GM18870 (cell line): ENCODE measurements at regions not wholly inside any gene's neighbourhood (a gene's known extent, or its start where the extent isn't known, plus 50 kb on each side); places are given as distances from the start of the nearest gene placed in this dataset.

ENCODE experiments used
- ATAC-seq: cut with Tn5 transposase; IDR thresholded peaks from one replicate; pipeline ENCODE4 v1.9.1; 2021; ENCODE audit warnings: moderate library complexity; ENCODE audit not compliant: unreplicated experiment

DNA sequence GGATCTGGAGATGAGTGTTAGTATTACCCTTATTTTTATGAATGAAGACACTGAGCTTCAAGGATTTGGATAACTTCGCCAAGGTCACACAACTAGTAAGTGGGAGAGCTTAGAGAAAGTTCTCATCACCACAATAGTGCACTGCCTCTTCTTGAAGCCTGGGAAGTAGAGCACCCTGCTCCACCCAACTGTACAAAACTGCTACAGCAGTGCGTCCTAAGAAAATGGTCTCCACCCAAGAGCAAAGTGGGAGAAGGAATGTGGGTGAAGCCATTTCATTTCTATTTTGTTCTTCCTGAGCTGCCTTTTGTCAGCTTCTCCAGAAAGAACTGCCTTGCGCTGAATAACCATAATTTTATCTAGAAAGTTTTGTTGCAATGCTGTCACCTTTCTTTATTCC lies 403.9 kb upstream of the FAT3 start:
- no peak for ATAC-seq

DNA sequence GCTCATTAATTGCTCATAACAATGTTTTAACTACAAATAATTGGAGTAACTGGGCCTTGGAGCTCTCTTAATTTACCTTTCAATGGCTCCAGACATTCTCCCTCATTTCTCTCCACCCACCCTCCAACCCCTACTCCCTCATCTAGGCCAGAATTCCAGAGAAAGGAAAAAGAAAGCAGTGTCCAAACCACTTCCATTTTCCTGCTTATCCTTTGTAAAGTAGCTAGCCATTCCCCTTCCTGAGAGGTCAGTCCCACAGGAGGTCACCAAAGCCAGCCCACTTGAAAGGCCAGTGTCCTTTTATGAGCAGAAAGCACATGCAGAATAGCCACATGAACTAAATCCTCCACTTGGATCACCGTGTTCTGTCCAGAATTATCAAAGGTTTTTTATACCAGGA lies 404.8 kb upstream of the FAT3 start:
- ATAC-seq = no peak

DNA sequence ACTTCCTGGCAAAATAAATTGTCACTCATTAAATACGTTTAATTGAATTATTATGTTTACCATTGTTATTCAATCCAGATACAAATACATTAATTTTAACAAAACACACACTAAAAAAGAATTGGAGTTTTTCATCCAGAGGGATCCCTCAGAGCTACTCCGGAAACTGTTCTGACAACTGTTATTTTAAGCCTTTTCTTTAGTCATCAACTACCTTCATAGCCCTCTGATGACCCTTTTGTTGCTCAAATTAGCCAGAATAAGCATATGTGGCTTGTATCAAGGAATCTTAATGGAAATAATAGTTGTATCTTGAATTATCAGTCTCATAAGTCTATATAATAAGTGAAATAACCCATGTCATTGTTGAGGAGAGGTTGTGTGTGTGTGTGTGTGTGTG lies 405.4 kb upstream of the FAT3 start:
- ATAC-seq = no peak

GRCh38 chr11:91817996-91818395 lies 406.6 kb upstream of the FAT3 start:
- ATAC-seq = no peak

- no peak for ATAC-seq
Observed at GRCh38 chr11:91813263-91813662, 411.4 kb upstream of the FAT3 start.

- no peak for ATAC-seq
Observed at GRCh38 chr11:91810871-91811270, 413.7 kb upstream of the FAT3 start.

GRCh38 chr11:91805293-91805692 lies 419.3 kb upstream of the FAT3 start:
- ATAC-seq = no peak

GRCh38 chr11:91804042-91804441 lies 420.6 kb upstream of the FAT3 start:
- ATAC-seq = no peak

DNA sequence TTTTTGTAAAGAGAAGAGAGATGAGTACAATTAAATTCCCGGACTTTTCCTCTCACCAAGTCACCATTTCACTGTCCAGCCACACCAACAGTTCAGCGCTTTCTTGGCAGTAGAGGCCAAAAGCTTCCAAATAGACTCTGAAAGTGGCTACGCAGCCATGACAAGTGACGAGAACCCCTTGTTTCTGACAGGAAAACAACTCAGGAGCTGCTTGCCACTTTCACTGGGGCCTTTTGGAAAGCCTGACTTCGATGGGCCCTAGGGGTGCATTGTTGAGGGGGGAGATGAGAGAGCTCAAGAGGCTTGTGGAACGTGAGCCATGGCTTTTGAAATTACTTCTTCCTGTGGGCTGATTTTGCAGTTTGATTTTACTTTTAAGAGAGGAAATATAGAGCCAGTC lies 422.1 kb upstream of the FAT3 start:
- ATAC-seq = no peak

GRCh38 chr11:91800208-91800914 lies 424.3 kb upstream of the FAT3 start:
- ATAC-seq = no peak

DNA sequence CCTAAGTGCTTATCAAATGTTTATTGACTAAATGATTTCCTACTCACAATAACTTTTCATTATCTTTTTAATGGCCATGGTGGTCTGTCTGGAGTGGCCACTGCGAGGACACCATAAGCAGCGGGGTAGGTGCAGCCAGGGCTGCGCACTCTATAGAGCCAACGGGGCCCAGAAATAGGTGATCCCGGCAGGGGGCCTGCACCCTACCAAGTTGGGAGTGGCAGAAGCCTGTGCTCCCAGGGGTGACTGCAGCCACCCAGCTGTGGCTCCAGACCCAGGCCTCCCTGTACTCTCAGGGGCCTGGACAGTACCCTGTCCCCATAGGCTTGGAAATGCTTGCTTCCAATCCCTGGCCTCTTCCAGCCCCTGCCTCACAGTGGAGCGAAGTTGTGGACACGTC lies 426.4 kb upstream of the FAT3 start:
- no peak for ATAC-seq

DNA sequence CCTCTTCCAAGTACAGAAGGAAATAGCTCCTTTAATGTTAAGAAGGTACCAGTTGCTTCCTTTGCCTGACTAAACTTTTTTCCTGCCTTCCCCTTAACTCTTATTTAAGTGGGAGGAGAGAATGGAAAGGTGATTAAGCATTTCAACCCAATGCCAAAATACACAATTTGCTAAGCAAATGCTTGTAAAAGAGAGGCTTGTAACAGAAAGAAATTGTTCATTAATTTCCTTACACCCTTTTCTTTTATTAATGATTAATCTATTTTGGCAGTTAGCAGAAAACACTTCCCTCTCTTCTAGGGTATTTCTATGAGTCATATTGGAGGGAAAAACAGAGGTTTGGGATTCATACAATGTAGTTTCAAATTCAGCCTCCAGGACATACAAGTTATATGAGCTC lies 427.6 kb upstream of the FAT3 start:
- ATAC-seq = no peak

DNA sequence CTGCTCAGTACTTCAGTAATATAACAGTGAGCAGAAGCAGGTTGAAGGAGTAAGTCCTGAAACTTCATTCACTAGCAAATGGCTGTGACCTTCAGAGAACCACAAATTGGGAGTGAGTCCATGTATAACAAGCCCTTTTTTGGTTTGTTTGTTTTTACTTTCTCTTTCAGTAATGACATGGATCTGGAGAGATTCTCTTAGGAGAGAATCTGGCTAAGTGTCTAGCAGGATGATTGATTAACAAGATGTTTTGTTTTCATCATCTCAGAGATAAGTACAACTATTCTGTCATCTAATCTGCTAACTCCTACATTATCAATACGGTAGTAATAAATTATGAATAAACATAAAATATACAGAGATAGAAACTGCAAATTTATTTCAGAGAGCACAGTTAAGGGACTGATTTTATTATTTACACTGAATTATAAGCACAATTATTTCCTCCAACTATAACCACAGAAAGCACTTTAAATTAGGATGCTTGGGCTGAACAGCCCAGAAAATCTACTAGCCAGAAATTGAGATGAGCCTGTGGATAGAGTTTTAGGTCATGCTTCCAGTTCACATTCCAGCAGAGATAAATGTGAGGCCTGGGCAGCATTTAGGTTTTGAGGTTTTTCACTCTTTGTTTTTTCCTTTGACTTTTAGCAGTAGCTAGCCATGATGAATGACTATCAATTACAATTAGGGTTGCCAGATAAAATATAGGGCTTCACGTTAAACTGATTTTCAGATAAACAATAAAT lies 429.3 kb upstream of the FAT3 start:
- no peak for ATAC-seq

DNA sequence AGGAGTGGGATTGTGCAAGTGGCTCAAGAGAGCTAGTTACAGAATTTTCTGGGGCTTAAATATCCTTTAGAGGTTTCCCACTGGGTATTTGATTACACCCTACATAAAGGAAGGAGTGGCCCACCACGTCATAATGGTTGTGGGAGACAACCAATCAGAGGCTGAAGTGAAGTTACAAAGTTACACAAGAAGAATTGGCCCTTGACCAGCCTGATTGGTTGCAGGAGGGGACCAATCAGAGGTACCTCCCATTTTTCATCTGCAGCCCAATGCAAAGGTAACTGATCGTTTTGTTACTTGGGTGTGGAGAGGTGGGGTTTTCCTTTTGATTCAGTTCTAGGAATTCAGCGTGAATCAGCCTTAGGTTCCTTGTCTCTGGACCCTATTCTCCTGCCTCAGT lies 430.5 kb upstream of the FAT3 start:
- no peak for ATAC-seq

DNA sequence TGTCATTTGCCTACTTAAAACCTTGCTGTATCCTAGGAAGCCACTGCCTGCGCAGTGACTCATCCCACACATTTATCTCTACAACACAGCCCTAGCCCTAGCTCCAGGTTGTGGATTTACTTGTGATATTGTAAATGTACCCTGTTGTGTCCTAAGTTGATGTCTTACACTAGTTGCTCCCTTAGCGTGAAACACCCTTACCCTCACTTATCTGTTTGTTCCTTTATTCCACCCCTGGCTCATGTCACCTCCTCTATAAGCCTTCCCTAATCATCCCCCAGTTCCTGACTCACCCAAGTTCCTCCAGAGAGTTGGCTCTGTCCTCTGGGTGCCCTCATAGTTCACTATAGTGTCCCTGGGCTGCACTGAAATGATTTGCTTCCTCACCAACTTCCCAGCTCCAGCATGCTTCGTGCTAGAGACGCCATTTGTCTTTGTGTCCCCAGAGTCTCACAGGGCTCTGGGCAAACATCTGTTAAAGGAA lies 431.8 kb upstream of the FAT3 start:
- no peak for ATAC-seq

GRCh38 chr11:91791171-91791468 lies 433.5 kb upstream of the FAT3 start:
- no peak for ATAC-seq

GRCh38 chr11:91790346-91791170 lies 434.1 kb upstream of the FAT3 start:
- ATAC-seq = no peak

GRCh38 chr11:91788764-91789163 lies 435.9 kb upstream of the FAT3 start:
- no peak for ATAC-seq

DNA sequence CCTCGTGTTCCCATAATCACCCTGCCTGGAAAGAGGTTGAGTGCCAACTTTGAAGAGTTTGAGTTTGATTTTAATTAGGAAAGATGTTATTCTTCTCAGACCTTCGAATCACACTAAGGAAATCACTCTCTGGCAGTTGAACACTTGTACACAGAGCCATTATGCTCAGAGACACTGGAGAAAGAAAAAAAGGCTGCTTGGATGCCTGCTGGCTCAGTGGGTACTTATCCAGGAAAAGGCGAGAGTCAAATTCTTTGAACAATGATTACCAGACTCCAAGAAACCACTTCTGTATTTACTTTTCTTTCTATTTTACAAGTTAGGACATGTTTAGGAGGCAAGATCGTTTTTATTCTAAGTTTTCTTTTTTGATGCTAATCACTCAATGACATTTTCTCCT lies 438.5 kb upstream of the FAT3 start:
- ATAC-seq = no peak

DNA sequence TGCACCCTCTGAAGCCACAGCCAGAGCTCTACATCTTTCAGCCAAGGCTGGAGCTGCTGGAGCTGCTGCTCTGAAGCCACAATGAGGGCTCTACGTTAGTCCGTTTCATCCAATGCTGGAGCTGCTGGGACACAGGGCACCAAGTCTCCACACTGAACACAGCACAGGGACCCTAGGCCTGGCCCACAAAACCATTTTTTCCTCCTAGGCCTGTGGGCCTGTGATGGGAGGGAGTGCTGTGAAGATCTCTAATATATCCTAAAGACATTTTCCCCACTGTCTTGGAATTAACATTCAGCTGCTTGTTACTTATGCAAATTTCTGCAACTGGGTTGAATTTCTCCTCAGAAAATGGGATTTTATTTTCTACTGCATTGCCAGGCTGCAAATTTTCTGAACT lies 441.4 kb upstream of the FAT3 start:
- no peak for ATAC-seq

GRCh38 chr11:91778758-91779157 lies 445.9 kb upstream of the FAT3 start:
- ATAC-seq = no peak

GRCh38 chr11:91776655-91777054 lies 448.0 kb upstream of the FAT3 start:
- ATAC-seq = no peak
